GM21717 (cell line): ENCODE measurements at regions not wholly inside any gene's neighbourhood (a gene's known extent, or its start where the extent isn't known, plus 50 kb on each side); places are given as distances from the start of the nearest gene placed in this dataset.

Experiments
- ATAC-seq: cut with Tn5 transposase; IDR thresholded peaks from one replicate; pipeline ENCODE4 v1.9.1; 2021; ENCODE audit warnings: mild to moderate bottlenecking, moderate library complexity; ENCODE audit not compliant: unreplicated experiment

GRCh38 chr7:12120632-12121031 is 90.5 kb upstream of the TMEM106B start:
- no peak for ATAC-seq

- ATAC-seq: no peak
These were observed 87.9 kb upstream of the TMEM106B start for GRCh38 chr7:12123172-12123571.

GRCh38 chr7:12124028-12124427 is 87.1 kb upstream of the TMEM106B start:
- no peak for ATAC-seq

- ATAC-seq: no peak
These were observed 83.6 kb upstream of the TMEM106B start for GRCh38 chr7:12127455-12127854.

- ATAC-seq: no peak
These were observed 80.5 kb upstream of the TMEM106B start for GRCh38 chr7:12130609-12131008.

- no peak for ATAC-seq
These were observed 80.0 kb upstream of the TMEM106B start for GRCh38 chr7:12131122-12131521.

- no peak for ATAC-seq
These were observed 77.2 kb upstream of the TMEM106B start for GRCh38 chr7:12133865-12134264.

GRCh38 chr7:12136523-12136922 is 74.6 kb upstream of the TMEM106B start:
- no peak for ATAC-seq

- ATAC-seq: no peak
These were observed 73.8 kb upstream of the TMEM106B start for GRCh38 chr7:12137283-12137682.

- no peak for ATAC-seq
These were observed 72.7 kb upstream of the TMEM106B start for GRCh38 chr7:12138421-12138820.

GRCh38 chr7:12139416-12139815 is 71.7 kb upstream of the TMEM106B start:
- no peak for ATAC-seq

GRCh38 chr7:12146813-12147212 is 64.3 kb upstream of the TMEM106B start:
- no peak for ATAC-seq

- ATAC-seq: no peak
These were observed 58.7 kb upstream of the TMEM106B start for GRCh38 chr7:12152196-12152918.

- ATAC-seq: no peak
These were observed 57.0 kb upstream of the TMEM106B start for GRCh38 chr7:12154119-12154518.

- ATAC-seq: no peak
These were observed 53.6 kb upstream of the TMEM106B start for GRCh38 chr7:12157517-12157916.

GRCh38 chr7:12158334-12159060 is 52.6 kb upstream of the TMEM106B start:
- no peak for ATAC-seq

GRCh38 chr7:12161146-12161545 is 49.9 kb upstream of the TMEM106B start:
- no peak for ATAC-seq
